GM13976 (cell line): ENCODE measurements at regions not wholly inside any gene's neighbourhood (a gene's known extent, or its start where the extent isn't known, plus 50 kb on each side); places are given as distances from the start of the nearest gene placed in this dataset.

Experiments used
- DNase-seq: peaks from one replicate; pipeline ENCODE4 v3.0.0; 2012; ENCODE audit warnings: low spot score
- CTCF ChIP-seq: IDR thresholded peaks from 2 replicates; pipeline ENCODE4 v1.5.1; 2012; ENCODE audit warnings: borderline replicate concordance, mild to moderate bottlenecking; ENCODE audit not compliant: insufficient read depth; ENCODE audit errors: extremely low read depth, missing control alignments, control extremely low read depth
- in situ Hi-C: fragments of 300-500 bp; cut with MboI; formaldehyde crosslinking; loops from one replicate; pipeline ENCODE4 v1.12.0; 2022; ENCODE audit warnings: low sequenced_read_pairs, mixed read lengths, inconsistent platforms; ENCODE audit not compliant: unreplicated experiment

- peak; percentile 33 for TF ChIP-seq CTCF
- DNase-seq: peak; percentile 47
- in situ Hi-C loops: no loop called here
Measured at GRCh38 chr1:199954699-199955098, 72.8 kb upstream of the NR5A2 start.

GRCh38 chr1:199955235-199955634, 72.3 kb upstream of the NR5A2 start:
- DNase-seq: no peak
- no peak for TF ChIP-seq CTCF
- in situ Hi-C loops: no loop called here

DNA sequence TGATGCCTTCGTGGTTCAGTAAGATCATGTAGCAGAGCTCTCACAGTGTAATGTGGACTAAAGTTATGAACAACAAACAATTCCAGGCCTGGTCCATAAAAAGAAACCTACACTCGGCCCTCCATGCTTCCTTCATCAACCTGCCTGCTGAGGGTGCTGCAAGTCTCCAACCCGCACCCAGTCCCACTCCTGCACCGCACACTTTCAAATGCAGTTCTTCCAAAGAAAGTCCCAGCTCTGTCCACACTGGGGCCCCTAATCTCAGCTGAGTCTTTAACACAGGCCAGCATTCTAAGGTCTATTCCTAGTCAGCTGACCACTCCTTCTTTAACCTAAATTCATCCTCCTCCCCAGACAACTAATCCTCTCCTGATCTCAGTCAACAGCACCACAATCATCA, 71.5 kb upstream of the NR5A2 start:
- no peak for DNase-seq
- no peak for TF ChIP-seq CTCF
- in situ Hi-C loops: no loop called here

DNA sequence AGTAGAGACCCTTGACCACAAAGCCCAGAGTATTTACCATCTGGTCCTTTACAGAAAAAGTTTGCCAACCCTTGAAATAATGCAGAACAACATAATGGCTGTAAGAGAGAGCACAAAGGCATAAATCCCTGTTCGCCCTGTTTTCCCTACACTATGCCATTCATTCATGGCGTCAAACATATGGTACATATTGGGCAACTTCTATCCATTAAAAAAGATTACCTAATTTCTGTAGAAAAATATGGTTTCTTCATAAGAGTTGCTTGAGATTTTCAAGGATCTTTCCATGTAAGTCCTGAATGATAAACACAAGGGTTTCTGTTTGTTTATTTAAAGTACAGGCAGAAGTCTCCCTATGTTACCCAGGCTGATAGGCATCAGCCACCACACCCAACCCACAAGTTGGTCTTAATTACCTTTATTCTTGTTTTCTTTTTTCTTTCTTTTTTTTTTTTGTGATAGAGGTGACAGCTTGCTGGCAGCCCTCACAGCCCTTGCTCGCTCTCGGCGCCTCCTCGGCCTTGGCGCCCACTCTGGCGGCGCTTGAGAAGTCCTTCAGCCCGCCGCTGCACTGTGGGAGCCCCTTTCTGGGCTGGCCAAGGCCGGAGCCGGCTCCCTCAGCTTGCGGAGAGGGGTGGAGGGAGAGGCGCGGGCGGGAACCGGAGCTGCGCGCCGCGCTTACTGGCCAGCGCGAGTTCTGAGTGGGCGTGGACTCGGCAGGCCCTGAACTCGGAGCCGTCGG, 68.3 kb upstream of the NR5A2 start:
- no peak for DNase-seq
- TF ChIP-seq CTCF: no peak
- in situ Hi-C loops: no loop called here

GRCh38 chr1:199959775-199960110, 67.8 kb upstream of the NR5A2 start:
- no peak for TF ChIP-seq CTCF
- no peak for DNase-seq
- in situ Hi-C loops: no loop called here

GRCh38 chr1:199970125-199970524, 57.4 kb upstream of the NR5A2 start:
- TF ChIP-seq CTCF: no peak
- in situ Hi-C loops: no loop called here

More at GRCh38 chr1:199970125-199970524, 57.4 kb upstream of the NR5A2 start:
- no peak for DNase-seq
